GM18511 (cell line): ENCODE measurements at regions not wholly inside any gene's neighbourhood (a gene's known extent, or its start where the extent isn't known, plus 50 kb on each side); places are given as distances from the start of the nearest gene placed in this dataset.

Experiments used
- ATAC-seq: cut with Tn5 transposase; IDR thresholded peaks from one replicate; pipeline ENCODE4 v1.9.1; 2021; ENCODE audit warnings: mild to moderate bottlenecking, moderate library complexity; ENCODE audit not compliant: unreplicated experiment

GRCh38 chr6:3997177-3997770 is 81.7 kb downstream of the FAM217A start:
- ATAC-seq: no peak

- no peak for ATAC-seq
These were observed 78.9 kb downstream of the FAM217A start for GRCh38 chr6:3999800-4000661.

- ATAC-seq: no peak
These were observed 74.7 kb downstream of the FAM217A start for GRCh38 chr6:4004249-4004648.

- ATAC-seq: peak; percentile 46
These were observed 70.5 kb downstream of the FAM217A start for GRCh38 chr6:4008324-4009047.

GRCh38 chr6:4009486-4009885 is 69.5 kb downstream of the FAM217A start:
- ATAC-seq: no peak

- no peak for ATAC-seq
These were observed 68.9 kb downstream of the FAM217A start for GRCh38 chr6:4010048-4010447.

GRCh38 chr6:4010689-4011090 is 68.2 kb downstream of the FAM217A start:
- ATAC-seq: no peak

GRCh38 chr6:4012826-4013225 is 66.1 kb downstream of the FAM217A start:
- ATAC-seq: no peak

GRCh38 chr6:4017058-4017739 is 61.7 kb downstream of the FAM217A start:
- ATAC-seq: no peak

- peak; percentile 17 for ATAC-seq
These were observed 61.1 kb downstream of the FAM217A start for GRCh38 chr6:4017834-4018170.

- ATAC-seq: peak; percentile 66
These were observed 60.6 kb downstream of the FAM217A start for GRCh38 chr6:4018171-4018923.
